Activated CD8-positive, alpha-beta memory T cell treated with anti-CD3 and anti-CD28 coated beads for 36 hours (primary cell): ENCODE measurements at regions not wholly inside any gene's neighbourhood (a gene's known extent, or its start where the extent isn't known, plus 50 kb on each side); places are given as distances from the start of the nearest gene placed in this dataset.

Source experiments
- CTCF ChIA-PET: fragments of 350-600 bp; sonication (Branson Sonifier 250); formaldehyde crosslinking; loops from one replicate; lab custom pipeline; 2021; ENCODE audit warnings: antibody characterized with exemption; lab: Charles Lee
- POLR2A ChIA-PET: fragments of 350-600 bp; sonication (Branson Sonifier 250); formaldehyde crosslinking; loops from one replicate; lab custom pipeline; 2021; ENCODE audit warnings: antibody characterized with exemption; lab: Charles Lee

DNA sequence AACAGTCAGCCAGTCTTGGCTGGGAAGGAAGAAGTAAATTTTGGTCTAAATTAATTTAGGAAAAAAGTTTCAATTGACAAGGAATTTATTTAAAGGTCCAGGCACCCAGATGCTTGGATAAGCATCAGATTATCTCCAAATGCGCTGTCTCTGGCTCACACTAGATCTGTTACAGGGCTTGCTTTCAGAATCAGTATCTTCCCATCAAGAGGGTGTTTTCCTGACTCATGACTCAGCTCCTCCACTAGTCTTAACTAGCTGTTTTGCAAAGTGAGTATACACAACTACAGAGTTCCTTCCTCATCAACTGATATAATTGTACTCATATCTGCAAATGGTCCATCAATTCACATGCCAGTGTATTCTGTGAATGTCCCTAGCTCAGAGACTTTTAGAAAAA, 482.1 kb upstream of the CPEB2 start:
- CTCF ChIA-PET, result no interaction called here
- POLR2A ChIA-PET, result no interaction called here

DNA sequence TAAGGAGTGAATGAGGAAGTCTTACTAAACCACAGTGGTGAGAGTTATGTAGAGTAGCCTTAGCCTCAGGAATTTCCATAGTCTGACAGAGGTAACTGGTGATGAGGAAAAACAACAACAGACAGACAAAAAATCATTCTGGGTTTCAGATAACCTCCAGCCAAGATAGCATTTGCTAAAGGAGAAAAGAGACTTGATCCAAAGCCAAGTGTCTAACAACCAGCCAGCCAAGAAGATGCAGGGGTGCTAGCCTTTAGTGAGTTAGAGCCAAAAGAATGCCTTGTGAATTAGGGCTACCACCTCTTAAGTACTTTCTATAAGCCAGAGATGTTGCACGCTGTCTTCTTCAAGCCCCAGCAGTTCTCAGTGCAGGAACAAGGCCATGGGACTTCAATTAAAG, 478.0 kb upstream of the CPEB2 start:
- ChIA-PET POLR2A (no interaction called here), CTCF (no interaction called here)

DNA sequence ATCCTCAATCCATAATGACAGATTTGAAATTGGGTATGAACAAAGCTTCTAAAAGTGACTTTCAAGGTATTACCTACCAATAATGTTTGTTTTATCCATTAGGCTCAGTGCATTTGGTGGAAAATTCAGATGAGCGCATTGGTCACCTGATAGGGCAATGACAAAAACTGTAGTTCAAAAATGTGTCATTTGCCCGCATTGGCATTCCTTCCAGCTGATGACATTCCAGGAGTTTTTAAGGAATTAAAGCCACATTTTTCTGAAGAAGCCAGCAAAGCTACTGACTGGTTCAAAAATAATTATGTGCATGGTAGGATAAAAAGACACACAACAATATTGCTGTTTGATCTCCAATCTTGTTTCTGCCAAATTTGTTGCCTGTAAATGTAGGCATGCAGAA, 473.4 kb upstream of the CPEB2 start:
- ChIA-PET POLR2A (no interaction called here), CTCF (no interaction called here)

DNA sequence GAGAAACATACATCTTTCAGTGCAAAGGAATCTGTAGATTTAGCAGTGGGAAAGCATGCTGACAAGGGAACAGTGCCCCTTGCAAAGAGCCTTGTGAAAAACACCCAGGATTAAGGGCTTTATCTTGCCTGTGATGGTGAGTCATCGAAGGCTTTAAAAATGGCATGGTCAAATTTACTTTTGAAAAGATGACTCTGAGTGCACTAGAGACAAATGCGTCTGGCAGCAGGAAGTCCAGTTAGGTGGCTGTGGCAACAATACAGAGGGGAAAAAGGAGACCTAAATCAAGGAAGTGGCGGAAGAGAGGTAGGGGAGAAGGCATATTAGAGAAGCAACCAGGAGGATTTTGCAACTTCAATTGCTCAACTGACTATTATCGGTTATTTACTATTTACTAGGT, 472.6 kb upstream of the CPEB2 start:
- POLR2A ChIA-PET, result no interaction called here
- CTCF ChIA-PET, result no interaction called here

DNA sequence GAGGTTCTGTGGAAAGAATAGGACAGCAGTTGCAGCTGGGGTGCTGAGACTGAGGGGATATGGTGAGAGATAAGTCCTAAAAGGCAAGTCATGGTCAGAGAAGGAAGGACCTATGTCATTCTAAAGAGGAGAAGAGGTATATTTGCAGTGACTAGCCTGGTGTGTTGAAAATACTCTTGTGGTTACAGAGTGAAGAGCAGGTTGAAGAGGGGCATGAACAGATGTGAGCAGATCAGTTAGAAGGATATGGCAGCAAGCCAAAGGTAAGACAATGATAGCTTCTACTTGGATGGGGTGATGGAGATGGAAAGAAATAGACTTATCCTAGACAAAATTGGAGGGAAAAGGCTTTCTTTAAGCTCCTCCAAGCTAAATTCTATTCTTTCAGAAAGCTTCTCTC, 469.8 kb upstream of the CPEB2 start:
- ChIA-PET POLR2A (no interaction called here), CTCF (no interaction called here)

DNA sequence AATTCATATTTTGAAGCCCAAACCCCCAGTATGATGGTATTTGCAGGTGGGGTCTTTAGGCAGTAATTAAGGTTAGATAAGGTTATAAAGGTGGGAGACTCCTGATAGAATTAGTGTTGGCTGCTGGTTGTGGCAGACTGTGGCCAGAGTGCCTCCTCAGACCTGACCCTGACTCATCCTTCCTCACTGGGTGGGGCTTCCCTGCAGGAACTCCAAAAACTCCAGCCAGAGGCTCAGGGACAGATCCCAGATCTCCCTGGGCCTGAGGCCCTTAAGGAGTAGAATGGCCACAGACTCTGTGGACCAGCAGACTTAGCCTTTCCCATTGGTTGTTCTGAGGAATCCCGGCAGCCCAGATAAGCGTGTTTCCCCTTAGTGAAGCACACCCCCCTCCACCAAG, 463.0 kb upstream of the CPEB2 start:
- POLR2A ChIA-PET, result no interaction called here
- CTCF ChIA-PET, result no interaction called here

DNA sequence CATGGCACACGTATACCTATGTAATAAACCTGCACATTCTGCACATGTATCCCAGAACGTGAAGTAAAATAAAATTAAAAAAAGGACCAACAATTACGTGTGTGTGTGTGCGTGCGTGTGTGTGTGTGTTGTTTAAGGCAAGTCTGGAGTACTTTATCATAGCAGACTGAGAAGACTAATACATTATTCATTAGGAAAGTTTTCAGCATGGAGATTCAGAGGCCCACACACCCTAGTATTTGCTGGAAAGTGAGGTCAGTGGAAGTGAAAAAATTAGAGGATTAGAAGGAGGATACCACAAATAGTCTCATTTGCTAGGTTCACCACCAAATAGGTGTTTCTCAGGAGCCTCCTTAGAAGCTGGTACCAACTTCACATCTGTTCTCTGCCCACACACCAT, 457.1 kb upstream of the CPEB2 start:
- ChIA-PET CTCF (no interaction called here), POLR2A (no interaction called here)

DNA sequence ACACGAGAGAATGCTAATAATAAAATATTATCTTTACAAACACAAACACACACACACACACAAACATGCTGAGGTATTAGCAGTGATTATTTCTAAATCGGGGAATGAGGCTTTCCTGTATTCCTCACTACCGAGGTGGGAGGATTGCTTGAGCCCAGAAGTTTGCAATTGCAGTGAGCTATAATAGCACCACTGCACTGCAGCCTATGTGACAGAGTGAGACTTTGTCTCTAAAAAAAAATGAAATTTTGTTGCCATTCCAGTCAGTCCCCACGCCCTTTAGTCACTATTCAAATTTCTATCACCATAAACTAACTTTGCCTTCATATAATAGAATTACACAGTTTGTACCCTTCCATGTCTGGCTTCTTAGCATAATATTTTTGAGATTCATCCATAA, 456.5 kb upstream of the CPEB2 start:
- ChIA-PET CTCF (no interaction called here), POLR2A (no interaction called here)

DNA sequence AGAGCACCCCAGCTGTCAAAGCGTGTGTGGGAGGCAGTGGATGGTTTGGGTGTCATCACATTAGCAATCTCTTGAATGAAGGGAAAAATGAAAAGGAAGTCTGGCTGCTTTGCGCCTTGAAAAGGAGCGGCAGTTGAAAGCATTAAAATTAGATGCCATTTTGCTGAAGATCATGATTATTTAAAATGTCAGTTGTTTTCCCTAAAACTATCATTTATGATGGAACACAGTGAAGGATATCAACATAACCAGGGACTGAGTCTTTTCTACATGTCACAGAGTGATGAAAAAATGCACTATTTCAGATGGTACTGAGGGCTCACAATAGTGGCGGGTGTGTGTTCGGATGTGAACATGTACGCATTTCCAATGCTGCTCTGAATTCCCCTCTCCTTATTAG, 450.2 kb upstream of the CPEB2 start:
- ChIA-PET POLR2A (no interaction called here), CTCF (no interaction called here)

DNA sequence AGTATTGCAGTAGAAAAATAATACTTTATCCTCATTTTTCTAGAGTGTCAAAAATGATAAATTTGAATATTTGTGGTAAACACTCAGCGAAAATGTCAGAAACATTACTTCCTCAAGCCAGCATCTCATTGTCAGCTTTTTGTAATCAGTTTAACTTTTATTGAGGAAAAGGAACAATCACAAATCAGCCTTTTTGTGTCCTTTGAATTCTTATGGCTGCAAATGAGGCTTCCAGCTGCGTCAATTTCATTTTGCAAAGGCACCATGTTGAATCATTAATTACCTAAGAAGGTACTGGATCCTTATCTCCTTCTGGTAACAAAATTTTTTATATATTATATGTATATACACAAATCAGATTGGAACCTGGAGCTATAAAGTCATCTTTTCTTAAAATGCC, 442.6 kb upstream of the CPEB2 start:
- POLR2A ChIA-PET, result no interaction called here
- CTCF ChIA-PET, result no interaction called here

DNA sequence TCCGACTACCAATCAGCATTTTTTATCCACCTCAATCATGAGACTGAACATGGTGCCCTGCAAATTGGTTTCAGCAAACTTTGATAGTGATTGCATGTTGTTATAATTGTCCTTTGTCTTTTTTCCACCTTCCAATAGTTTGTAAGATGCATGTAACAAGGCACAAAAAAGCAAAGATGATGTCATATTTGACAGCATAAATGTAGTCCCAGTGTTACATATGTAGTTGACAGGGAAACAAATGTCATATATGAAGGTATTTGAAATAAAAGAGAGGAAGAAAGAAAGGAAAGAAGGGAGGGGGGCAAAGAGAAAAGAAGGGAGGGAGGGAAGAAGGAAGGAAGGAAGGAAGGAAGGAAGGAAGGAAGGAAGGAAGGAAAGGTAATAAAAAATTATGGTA, 441.7 kb upstream of the CPEB2 start:
- POLR2A ChIA-PET, result no interaction called here

DNA sequence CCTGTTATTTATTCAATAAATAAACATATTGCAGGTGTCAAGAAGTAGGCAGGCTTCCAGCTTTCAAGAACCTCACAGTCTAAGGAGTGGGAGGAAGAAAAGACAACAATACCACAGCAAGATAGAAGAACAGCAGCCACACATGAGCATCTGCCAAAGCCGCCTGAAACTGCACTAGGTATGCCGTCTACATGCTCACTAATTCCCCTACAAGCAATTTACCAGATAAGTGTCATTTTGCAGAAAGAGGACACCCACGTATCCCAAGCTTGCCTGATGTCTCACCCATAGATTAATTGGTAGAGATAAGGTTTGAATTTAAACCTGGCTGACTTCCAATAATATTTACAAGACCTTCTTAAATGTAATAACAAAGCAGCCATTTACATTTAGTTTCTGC, 439.4 kb upstream of the CPEB2 start:
- CTCF ChIA-PET, result no interaction called here
- POLR2A ChIA-PET, result no interaction called here

More for the DNA sequence above, 441.7 kb upstream of the CPEB2 start:
- CTCF ChIA-PET, result no interaction called here

DNA sequence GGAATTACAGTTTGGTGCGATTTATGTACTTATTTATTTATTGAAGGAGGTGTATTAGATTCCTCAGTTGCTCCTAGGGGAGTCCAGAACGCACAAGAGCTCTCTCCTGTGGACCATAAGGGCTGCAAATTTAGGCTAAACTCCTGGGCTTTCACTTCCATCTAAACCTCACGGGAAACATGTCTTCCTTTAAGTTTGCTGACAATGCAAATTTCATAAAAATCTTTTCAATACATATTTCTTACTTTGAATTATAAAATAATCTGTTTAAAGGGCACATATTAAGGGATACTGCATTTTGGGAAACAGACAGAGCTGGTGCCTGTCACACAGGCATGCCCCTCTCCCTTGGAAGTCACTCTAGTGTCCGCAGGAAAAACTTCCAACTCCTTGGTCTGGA, 438.0 kb upstream of the CPEB2 start:
- CTCF ChIA-PET, result no interaction called here
- POLR2A ChIA-PET, result no interaction called here

DNA sequence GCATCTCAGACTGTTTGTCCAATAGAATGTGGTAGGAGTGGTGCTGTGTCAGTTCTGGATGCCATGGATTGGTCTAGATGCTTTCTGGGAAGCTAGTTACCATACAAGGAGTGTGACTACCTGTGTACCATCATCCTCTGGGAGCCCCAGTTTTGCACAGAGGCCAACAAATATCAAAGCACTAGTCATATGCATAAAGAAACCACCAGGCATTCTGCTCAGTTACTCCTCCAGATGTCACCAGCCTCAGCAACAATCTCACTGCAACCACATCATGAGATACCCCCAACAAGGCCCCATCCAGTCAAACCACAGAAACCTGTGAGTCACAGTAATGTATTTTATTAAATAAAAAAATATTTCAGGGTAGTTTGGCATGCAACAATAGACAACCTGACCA, 435.8 kb upstream of the CPEB2 start:
- ChIA-PET POLR2A (no interaction called here), CTCF (no interaction called here)

DNA sequence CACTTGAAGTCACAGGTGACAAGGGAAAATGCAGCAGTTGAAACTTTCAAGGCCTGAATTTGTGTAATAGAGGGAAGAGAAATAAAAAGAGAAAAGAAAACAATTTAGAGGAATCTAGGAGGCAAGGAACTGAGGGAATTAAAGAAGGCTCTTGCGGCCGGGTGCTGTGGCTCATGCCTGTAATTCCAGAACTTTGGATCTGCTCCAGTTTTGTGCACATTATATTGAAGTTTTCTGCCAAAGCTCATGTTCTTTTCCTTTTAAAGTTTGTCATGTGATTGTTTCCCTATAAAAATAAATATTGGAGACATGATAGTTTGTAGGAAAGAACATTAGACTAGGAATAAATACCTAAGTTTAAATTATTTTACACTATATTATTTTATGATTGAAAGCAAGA, 433.9 kb upstream of the CPEB2 start:
- CTCF ChIA-PET, result no interaction called here

DNA sequence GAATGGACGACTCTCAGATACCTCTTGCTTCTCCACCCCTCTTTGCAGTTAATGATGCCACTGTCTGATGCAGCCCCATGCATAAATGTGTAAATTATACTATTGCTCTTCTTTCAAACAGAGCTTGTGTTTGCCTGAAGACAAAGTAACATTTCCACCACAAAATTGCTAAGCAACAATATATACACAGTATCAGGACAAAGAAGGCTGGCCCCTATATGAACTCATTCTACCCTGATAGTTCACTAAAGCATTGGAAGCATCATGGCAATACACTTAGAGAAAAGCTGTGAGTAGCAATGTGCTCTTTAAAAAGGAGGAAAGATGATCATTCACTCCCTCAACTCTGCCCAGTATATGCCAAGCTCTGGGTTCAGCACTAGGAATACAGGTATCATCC, 427.0 kb upstream of the CPEB2 start:
- ChIA-PET CTCF (no interaction called here), POLR2A (no interaction called here)

More for the DNA sequence above, 433.9 kb upstream of the CPEB2 start:
- POLR2A ChIA-PET, result no interaction called here

DNA sequence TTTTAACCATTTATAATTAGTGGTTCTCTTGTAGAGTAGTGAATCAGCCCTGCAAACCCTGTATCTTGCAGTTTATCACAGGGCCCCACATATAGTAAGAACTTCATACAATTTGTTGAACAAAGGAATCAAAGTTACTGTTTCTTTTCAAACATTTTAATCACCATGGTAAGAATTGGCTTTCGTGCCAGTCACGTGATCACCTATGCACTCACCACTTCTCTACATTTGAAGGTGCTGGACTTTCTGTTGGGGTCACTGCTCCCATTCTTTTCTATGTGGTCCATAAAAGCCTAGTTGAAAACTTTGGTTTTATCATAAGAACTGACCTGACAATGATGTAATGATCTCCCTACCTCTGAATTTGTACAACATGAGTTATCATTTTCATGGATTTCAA, 426.4 kb upstream of the CPEB2 start:
- ChIA-PET CTCF (no interaction called here), POLR2A (no interaction called here)

DNA sequence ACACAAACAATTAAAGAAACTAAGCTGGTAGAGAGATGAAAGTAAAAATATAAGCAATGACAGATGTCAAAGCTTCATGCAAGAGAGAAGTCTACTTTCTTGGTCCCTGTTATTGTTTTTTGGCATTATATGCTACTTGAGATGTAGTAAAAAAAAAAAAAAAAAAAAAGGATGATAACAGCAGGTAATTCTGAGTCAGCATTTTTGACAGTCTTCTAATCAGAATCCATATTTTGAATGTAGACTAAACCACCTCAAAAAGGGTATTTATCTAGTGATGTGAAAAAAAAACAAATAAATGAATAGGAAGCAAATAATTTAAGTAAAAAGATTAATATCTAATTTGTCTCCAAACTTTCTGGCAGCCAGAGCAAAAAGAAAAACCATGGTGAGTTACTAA, 422.2 kb upstream of the CPEB2 start:
- POLR2A ChIA-PET, result no interaction called here
- CTCF ChIA-PET, result no interaction called here

DNA sequence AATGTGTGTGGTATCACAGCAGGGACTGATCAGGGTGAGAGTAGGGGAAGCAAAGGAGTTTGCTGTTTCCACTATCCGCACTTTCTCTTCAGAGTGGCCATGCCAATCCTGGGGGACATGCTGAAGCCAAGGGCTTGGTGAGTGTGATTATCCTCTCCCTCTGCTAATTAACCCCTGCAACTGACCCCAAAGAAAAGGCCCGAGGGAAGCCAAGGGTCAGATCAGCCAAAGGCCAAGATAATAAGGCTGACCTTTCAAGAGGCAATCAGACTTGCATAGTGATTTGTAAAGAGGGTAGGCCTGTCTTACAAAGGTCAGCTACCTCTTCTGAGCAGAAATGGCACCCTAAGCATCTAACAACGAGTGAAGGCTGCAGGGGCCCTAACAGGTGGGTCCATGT, 420.5 kb upstream of the CPEB2 start:
- CTCF ChIA-PET, result no interaction called here
- POLR2A ChIA-PET, result no interaction called here

DNA sequence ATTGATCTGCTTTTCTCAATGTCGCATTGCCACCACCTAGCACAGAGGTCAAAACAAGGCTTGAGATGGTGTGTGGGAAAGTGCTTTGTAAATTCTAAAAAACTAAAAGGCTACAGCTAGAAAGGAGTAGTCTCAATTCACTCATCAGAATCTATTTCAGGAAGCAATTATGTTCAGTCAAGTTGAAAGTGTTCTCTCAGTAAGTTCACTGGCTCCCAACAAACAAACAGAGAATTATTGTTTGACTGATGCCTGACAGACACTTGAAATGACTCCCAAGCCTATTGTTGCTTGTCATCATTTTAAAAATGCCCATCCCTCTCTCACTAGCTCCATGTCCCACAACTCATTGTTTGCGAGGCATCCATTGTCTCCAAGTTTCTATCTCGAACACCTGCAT, 419.6 kb upstream of the CPEB2 start:
- ChIA-PET POLR2A (no interaction called here), CTCF (no interaction called here)

DNA sequence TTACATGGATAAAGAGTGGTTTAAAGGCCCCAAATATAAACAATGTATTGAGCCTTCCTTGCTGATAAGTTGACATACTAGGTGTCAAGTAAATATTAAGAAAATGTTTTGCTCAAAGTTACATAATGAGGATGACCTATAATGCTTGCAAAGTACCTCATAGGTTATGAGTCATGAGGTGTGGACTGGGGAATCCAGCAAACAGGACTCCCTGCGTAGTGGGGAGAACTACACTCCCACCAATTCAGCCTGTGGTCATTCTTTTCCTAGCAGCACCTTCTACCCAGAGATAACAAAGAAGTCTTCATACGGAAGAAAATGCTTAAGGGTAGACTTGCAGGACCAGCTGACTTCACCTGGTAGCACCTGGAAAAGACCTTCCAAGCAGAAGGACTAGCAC, 418.9 kb upstream of the CPEB2 start:
- ChIA-PET CTCF (no interaction called here), POLR2A (no interaction called here)

DNA sequence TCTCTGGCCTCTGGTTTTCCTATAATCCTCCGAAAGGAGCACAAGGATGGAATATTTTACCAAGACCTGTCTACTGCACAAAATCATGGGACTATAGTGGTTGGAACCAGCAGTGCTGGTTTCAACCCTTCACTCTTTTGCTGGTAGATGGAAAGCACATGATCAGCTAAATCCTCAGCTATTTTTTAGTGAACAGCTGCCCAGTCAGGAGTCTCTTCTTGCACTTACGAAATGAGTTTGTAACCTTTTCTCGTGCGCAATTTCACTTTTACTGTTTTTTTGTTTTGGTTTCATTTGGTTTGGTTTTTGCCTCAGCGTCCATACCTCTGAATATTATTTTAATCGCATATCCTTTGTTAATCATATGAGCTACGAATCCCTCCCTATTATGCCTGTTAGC, 418.5 kb upstream of the CPEB2 start:
- ChIA-PET CTCF (no interaction called here), POLR2A (no interaction called here)

DNA sequence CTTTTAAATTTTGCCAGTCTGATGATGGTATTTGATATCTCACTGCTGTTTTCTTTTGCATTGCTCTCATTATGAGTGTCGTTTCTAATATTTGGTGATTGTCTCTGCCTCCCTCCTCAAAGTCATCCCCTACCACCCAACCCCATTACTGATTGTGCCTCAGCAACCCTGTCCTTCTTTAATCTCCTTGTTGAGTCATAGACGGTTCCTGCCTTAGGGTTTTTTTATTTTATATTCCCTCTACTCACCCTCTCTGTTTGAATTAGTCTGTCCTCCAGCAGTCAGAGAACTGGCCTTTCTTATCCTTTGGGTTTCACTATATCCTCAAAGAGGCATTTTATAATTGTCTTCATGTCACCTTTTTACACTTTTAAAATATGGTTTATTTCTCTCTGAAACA, 409.3 kb upstream of the CPEB2 start:
- ChIA-PET CTCF (no interaction called here), POLR2A (no interaction called here)
